ENCODE measurements at regions not wholly inside any gene's neighbourhood (a gene's known extent, or its start where the extent isn't known, plus 50 kb on each side); places are given as distances from the start of the nearest gene placed in this dataset.
A peak's percentile ranks its signal among the peaks of the same experiment; 100 is the strongest.

GRCh38 chr3:106423321-106424225, 554.8 kb upstream of the CBLB start:
- TF ChIP-seq ZNF8 (CRISPR knock-in tag; IDR thresholded peaks at IDR 0.05) = no peak
- 0 out of 2 replicates have a peak, but pooled peaks have one; percentile 31 for TF ChIP-seq PATZ1 (CRISPR knock-in tag; IDR thresholded peaks at IDR 0.05; ENCODE audit: borderline replicate concordance)
- no peak for TF ChIP-seq RARB (CRISPR knock-in tag; IDR thresholded peaks at IDR 0.05)
- TF ChIP-seq CSDC2 (CRISPR knock-in tag; IDR thresholded peaks at IDR 0.05) = no peak
- no peak for TF ChIP-seq ZFP30 (CRISPR knock-in tag; IDR thresholded peaks at IDR 0.05)
- TF ChIP-seq OSR1 (CRISPR knock-in tag; IDR thresholded peaks at IDR 0.05) = no peak
- no peak for TF ChIP-seq ARNTL (CRISPR knock-in tag; IDR thresholded peaks at IDR 0.05; ENCODE audit: borderline replicate concordance, low read depth)
- no peak for TF ChIP-seq SNAI2 (CRISPR knock-in tag; IDR thresholded peaks at IDR 0.05)

All from SK-N-SH treated with all-trans-retinoic acid at 6 μM for 48 hours (cell line).